ENCODE measurements at regions not wholly inside any gene's neighbourhood (a gene's known extent, or its start where the extent isn't known, plus 50 kb on each side); places are given as distances from the start of the nearest gene placed in this dataset.

DNA sequence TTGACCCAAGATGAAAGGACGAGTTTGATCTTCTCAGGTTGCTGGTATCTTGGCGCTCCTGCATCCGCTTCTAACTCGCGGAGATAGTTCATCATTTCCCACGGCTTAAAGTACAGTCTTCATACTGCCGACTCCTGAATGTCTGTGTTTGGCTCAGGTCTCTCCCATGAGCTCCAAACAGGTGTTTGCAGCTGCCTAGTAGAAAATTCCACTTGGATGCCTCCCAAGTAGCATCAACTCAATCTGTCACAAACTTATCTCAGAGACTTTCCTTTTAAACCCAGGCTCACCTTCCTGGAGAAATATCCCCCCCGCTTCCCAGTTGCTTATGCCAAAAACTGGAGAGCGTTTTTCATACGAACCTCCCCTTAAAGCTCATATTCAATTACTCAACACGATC, 986.5 kb downstream of the TBC1D22A start:
- H3K9me3 ChIP-seq, result no peaks in the 10 kb centered on the region
- no peaks in the 10 kb centered on the region for H3K4me1 ChIP-seq
- H3K27me3 ChIP-seq, result no peaks in the 10 kb centered on the region
- H3K4me3 ChIP-seq, result no peak overlapping the region
- 74 to 77% methylated on average over 11 of the region's 11 CpGs for WGBS, 2 donors
- DNase-seq, result no peak
- intact Hi-C loops (cut with DNase I), result no loop called here
- H3K27ac ChIP-seq, result no peak overlapping the region
- no peaks in the 10 kb centered on the region for H3K36me3 ChIP-seq
- no peak for TF ChIP-seq POLR2A (IDR thresholded peaks at IDR 0.05)
- TF ChIP-seq POLR2AphosphoS5 (IDR thresholded peaks at IDR 0.05), result peak in 1 of 4 donors; percentile 17

DNA sequence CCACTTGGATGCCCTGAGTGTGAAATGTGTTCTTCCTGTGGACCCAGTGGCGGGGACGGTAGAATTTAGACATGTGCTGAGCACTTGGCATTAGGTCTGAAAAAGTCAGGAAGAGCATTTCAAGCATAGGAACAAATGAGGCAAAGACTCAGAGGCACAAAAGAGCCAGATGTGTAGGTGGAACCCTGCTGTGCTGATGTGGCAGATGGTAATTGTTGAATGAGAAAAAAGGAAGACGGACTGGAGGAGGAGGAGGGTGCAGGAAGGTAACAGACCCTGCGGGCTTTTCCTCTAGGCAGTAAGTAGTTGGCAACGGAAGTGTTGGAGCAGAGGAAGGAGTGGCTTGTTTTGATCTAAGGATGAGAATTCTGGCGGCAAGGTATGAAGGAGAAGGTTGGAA, 985.8 kb downstream of the TBC1D22A start:
- no peak overlapping the region for H3K4me3 ChIP-seq
- no peak overlapping the region for H3K27ac ChIP-seq
- no peak for DNase-seq
- no peak for TF ChIP-seq POLR2AphosphoS5 (IDR thresholded peaks at IDR 0.05)
- TF ChIP-seq, protein P1, sequence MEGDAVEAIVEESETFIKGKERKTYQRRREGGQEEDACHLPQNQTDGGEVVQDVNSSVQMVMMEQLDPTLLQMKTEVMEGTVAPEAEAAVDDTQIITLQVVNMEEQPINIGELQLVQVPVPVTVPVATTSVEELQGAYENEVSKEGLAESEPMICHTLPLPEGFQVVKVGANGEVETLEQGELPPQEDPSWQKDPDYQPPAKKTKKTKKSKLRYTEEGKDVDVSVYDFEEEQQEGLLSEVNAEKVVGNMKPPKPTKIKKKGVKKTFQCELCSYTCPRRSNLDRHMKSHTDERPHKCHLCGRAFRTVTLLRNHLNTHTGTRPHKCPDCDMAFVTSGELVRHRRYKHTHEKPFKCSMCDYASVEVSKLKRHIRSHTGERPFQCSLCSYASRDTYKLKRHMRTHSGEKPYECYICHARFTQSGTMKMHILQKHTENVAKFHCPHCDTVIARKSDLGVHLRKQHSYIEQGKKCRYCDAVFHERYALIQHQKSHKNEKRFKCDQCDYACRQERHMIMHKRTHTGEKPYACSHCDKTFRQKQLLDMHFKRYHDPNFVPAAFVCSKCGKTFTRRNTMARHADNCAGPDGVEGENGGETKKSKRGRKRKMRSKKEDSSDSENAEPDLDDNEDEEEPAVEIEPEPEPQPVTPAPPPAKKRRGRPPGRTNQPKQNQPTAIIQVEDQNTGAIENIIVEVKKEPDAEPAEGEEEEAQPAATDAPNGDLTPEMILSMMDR (IDR thresholded peaks at IDR 0.05), result no peak
- TF ChIP-seq EP300 (IDR thresholded peaks at IDR 0.05), result no peak
- TF ChIP-seq POLR2A (IDR thresholded peaks at IDR 0.05), result no peak
- H3K27me3 ChIP-seq, result no peaks in the 10 kb centered on the region
- H3K36me3 ChIP-seq, result no peaks in the 10 kb centered on the region
- intact Hi-C loops (cut with DNase I), result no loop called here
- H3K9me3 ChIP-seq, result no peaks in the 10 kb centered on the region
- WGBS, 2 donors, result 54 to 70% methylated on average over 6 of the region's 6 CpGs
- no peaks in the 10 kb centered on the region for H3K4me1 ChIP-seq

DNA sequence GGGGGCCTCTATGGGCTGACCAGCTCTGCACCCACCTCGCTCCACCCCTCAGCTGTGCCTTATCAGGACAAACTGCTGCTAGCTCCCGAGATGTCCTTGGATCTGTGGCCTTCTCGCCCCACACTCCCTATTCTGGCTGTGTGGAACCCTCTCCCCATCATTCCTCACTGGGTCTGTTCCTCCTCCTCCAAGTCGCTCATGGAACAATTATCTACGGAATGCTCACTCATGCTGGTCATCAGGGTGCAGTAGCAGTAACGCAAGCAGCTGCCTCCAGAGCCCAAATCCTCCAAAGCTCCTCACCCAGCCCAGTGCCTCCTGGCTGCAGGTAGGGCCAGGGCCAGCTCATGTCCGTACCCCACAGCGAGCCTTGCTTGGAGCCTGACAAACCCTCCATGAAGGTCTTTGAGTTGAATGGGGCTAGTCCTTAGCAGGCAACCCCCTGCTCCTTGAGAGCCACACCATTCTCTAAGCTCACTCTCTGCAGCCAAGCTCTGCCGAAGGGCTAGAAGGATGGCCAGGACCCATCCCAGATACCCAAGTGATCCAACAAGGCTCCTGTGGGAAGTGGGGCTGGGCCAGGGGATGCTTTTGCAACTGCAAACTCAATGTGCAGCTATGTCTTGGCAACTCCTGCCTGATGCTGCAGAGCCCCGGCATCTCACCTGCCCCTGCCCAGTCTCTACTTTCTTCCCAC, 977.8 kb downstream of the TBC1D22A start:
- Histone ChIP-seq H3K9me3 (no peaks in the 10 kb centered on the region), H3K4me3 (no peak overlapping the region), H3K27me3 (no peaks in the 10 kb centered on the region), H3K36me3 (no peaks in the 10 kb centered on the region), H3K4me1 (no peaks in the 10 kb centered on the region), H3K27ac (no peak overlapping the region)
- intact Hi-C loops (cut with DNase I), result no loop called here
- DNase-seq, result no peak
- WGBS, 2 donors, result 76 to 82% methylated on average over 10 of the region's 10 CpGs
- TF ChIP-seq, protein P1 (IDR thresholded peaks at IDR 0.05), result no peak

DNA sequence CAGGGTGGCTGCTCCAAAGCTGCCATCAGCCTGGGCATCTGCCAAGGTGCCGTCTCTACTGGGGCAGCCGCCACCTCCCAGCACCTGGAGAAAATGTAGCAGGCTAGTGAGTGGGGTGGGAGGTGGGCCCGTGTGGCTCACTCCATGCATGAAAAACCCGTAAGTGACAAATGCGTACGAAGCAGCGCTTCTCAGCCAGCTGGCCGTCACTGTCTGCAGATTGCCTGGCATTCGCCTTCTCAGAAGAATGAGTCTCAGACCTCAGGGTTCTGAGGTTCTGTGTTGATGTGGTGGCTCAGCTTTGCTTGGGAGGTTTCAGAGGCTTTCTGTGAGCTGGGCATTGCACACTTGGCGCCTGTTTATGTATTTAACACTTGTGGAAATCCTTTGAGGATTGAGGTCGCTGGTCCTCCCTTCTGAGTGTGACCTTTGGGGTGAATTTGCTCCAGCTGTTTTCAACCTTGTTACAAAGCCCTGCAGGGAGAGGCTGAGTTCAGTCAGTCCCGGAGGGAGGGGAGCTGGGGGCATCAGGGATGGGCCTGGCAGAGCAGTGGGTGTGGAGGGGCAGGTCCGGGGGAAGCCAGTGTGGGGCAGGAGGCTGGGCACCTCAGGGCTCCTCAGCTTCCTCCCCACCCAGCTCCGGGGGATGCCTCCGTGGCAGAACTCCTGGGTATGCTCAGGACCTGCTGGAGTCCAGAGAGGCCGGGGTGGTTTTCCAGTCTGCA, 977.0 kb downstream of the TBC1D22A start:
- 66 to 76% methylated on average over 16 of the region's 16 CpGs for WGBS, 2 donors
- H3K4me1 ChIP-seq, result no peaks in the 10 kb centered on the region
- H3K4me3 ChIP-seq, result no peak overlapping the region
- intact Hi-C loops (cut with DNase I), result no loop called here
- no peaks in the 10 kb centered on the region for H3K36me3 ChIP-seq
- H3K27ac ChIP-seq, result no peak overlapping the region
- H3K27me3 ChIP-seq, result no peaks in the 10 kb centered on the region
- TF ChIP-seq POLR2A (IDR thresholded peaks at IDR 0.05) (no peak), EP300 (IDR thresholded peaks at IDR 0.05) (no peak), POLR2AphosphoS5 (IDR thresholded peaks at IDR 0.05) (no peak)
- TF ChIP-seq, protein P1 (IDR thresholded peaks at IDR 0.05), result no peak
- no peaks in the 10 kb centered on the region for H3K9me3 ChIP-seq
- DNase-seq, result no peak

DNA sequence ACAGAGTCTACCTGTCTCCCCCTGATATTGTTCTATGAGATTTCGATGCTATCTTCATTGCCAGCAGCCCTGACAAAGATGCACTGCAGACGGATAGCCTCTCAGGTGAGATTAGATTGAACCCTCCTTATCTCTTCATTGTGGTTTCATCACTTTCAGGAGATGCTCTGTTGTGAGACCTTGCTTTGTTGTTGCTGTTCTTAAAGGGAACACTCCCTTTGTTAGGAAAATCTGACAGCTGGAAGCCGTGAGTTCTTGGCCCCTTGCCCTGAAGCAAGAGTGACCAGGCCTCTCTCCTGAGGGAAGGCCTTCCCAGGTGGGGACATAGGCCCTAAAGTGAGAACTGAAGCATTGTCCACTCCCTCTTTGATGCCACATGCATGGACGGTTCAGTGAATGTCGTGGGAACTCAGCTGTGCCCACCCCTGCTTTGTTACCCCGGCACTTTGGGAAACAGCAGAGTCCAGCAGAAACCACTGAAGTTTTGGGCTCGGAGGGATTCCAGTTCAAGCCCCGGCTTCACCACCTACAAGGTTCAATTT, 976.1 kb downstream of the TBC1D22A start:
- DNase-seq, result no peak
- intact Hi-C loops (cut with DNase I), result no loop called here
- H3K27me3 ChIP-seq, result no peaks in the 10 kb centered on the region
- no peak overlapping the region for H3K4me3 ChIP-seq
- TF ChIP-seq POLR2AphosphoS5 (IDR thresholded peaks at IDR 0.05) (no peak), EP300 (IDR thresholded peaks at IDR 0.05) (no peak), POLR2A (IDR thresholded peaks at IDR 0.05) (no peak)
- TF ChIP-seq, protein P1 (IDR thresholded peaks at IDR 0.05), result no peak
- no peaks in the 10 kb centered on the region for H3K36me3 ChIP-seq
- no peaks in the 10 kb centered on the region for H3K9me3 ChIP-seq
- 53 to 66% methylated on average over 8 of the region's 8 CpGs for WGBS, 2 donors
- H3K27ac ChIP-seq, result no peak overlapping the region
- no peaks in the 10 kb centered on the region for H3K4me1 ChIP-seq
